ENCODE measurements at regions not wholly inside any gene's neighbourhood (a gene's known extent, or its start where the extent isn't known, plus 50 kb on each side); places are given as distances from the start of the nearest gene placed in this dataset.
A peak's percentile ranks its signal among the peaks of the same experiment; 100 is the strongest.

DNA sequence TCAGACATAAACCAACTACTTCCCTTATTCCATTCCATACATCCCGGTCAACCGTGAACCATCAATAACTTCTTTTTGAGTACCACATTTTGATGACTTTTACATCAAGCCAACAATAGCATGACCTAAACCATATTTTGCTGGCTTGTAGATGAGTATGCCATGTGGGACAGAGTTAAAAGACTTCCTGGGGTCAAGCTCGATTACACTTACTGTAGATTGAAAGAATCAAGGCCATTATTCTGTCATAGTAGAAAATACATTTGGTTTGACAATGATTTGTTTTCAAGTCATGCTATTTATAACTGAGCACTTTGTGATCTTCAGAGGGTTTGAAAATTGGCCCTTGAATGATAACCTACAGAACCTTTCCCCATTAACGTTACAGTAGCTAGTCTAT, 1086.9 kb upstream of the PCDH20 start:
- FAIRE-seq: no peak
- Histone ChIP-seq H3K27me3 (ENCODE audit: control insufficient read depth, insufficient read depth, low read length) (no peaks in the 10 kb centered on the region), H3K4me3 (ENCODE audit: low read depth, low read length) (no peak overlapping the region), H3K36me3 (ENCODE audit: control insufficient read depth, insufficient read depth, low read length) (no peaks in the 10 kb centered on the region)
- TF ChIP-seq, protein P1, sequence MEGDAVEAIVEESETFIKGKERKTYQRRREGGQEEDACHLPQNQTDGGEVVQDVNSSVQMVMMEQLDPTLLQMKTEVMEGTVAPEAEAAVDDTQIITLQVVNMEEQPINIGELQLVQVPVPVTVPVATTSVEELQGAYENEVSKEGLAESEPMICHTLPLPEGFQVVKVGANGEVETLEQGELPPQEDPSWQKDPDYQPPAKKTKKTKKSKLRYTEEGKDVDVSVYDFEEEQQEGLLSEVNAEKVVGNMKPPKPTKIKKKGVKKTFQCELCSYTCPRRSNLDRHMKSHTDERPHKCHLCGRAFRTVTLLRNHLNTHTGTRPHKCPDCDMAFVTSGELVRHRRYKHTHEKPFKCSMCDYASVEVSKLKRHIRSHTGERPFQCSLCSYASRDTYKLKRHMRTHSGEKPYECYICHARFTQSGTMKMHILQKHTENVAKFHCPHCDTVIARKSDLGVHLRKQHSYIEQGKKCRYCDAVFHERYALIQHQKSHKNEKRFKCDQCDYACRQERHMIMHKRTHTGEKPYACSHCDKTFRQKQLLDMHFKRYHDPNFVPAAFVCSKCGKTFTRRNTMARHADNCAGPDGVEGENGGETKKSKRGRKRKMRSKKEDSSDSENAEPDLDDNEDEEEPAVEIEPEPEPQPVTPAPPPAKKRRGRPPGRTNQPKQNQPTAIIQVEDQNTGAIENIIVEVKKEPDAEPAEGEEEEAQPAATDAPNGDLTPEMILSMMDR (IDR thresholded peaks at IDR 0.05; ENCODE audit: insufficient read depth, low read length, severe bottlenecking): no peak
- no peak for DNase-seq (ENCODE audit: low read depth)

DNA sequence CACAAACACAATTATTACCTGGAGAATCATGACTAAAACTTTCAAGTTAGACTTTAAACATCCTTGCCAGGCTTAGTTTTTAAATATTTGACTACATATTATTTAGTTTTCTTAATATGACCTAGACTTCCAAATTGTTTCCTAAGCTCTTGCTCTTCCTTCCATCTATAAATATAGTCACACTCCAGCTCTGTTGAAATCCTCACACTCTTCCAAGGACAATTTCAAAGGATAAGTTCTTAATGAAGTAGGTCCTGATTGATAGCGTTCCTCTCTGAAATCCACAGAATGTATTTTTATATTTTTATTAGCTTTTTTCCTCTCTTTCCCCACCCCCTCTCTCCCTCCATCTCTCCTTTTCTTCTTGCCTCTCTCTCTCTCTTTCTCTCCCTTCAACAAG, 1074.1 kb upstream of the PCDH20 start:
- TF ChIP-seq, protein P1 (IDR thresholded peaks at IDR 0.05; ENCODE audit: insufficient read depth, low read length, severe bottlenecking): no peak

DNA sequence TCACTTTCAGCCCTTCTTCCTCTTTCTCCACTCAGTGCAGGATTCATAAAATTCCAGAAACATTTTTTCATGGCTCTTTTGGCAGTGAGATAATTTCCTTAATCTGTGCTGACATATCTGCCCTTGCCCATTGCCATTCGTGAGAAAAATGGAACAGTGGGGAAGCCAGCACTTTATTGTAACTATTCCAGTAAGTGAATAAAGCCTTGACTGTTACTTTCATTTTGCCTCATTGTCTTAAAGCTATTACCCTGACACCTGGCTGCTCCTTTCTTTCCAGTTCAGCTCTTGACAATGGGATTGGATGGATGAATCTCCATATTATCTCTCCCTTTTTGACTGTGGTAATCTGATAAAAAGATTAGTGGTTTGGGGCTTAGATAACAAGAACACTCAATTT, 1068.1 kb upstream of the PCDH20 start:
- Histone ChIP-seq H3K4me3 (ENCODE audit: low read depth, low read length) (no peak overlapping the region), H3K27me3 (ENCODE audit: control insufficient read depth, insufficient read depth, low read length) (no peaks in the 10 kb centered on the region), H3K36me3 (ENCODE audit: control insufficient read depth, insufficient read depth, low read length) (no peaks in the 10 kb centered on the region)
- FAIRE-seq (no peak), DNase-seq (ENCODE audit: low read depth) (no peak)
- TF ChIP-seq, protein P1 (IDR thresholded peaks at IDR 0.05; ENCODE audit: insufficient read depth, low read length, severe bottlenecking): no peak

More for the DNA sequence above, 1074.1 kb upstream of the PCDH20 start:
- DNase-seq (ENCODE audit: low read depth): no peak
- no peak overlapping the region for H3K4me3 ChIP-seq (ENCODE audit: low read depth, low read length)
- no peaks in the 10 kb centered on the region for H3K27me3 ChIP-seq (ENCODE audit: control insufficient read depth, insufficient read depth, low read length)
- H3K36me3 ChIP-seq (ENCODE audit: control insufficient read depth, insufficient read depth, low read length): no peaks in the 10 kb centered on the region
- FAIRE-seq: no peak

DNA sequence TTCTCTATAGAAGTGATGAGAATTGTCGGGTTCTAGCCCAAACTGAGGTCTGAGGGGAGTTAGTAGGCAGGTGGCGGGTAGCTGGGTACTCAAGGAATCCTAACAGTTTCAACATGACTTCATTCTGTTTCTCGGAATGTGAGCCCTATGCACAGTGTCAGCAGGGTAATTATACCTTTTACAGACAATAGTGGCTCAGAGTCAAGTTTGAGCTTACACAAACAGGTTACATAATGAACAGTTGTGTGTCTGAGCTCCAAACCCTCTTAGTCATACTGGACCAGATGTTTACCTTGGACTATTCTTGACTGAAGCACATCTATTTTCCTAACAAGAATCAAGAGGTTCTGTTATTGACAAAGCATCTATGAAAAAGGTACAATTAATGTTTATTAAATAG, 1066.7 kb upstream of the PCDH20 start:
- FAIRE-seq (no peak), DNase-seq (ENCODE audit: low read depth) (peak; percentile 4)
- Histone ChIP-seq H3K4me3 (ENCODE audit: low read depth, low read length) (no peak overlapping the region), H3K36me3 (ENCODE audit: control insufficient read depth, insufficient read depth, low read length) (no peaks in the 10 kb centered on the region), H3K27me3 (ENCODE audit: control insufficient read depth, insufficient read depth, low read length) (no peaks in the 10 kb centered on the region)
- TF ChIP-seq, protein P1 (IDR thresholded peaks at IDR 0.05; ENCODE audit: insufficient read depth, low read length, severe bottlenecking): no peak

DNA sequence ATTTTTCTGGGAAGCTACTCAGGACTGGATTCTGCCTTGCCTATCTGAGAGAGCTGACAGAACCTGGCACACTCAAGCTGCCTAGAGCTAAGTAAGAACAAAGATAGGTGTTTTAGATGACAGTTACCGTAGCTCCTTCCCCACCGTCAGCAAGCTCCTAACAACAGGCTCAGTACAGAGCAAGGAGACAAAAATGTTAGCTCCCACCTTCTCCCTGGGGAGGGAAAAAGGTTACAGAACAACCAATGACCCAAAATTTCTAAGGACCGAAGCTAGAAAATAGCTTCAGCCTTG, 1058.2 kb upstream of the PCDH20 start:
- Histone ChIP-seq H3K27me3 (ENCODE audit: control insufficient read depth, insufficient read depth, low read length) (no peaks in the 10 kb centered on the region), H3K4me3 (ENCODE audit: low read depth, low read length) (no peak overlapping the region), H3K36me3 (ENCODE audit: control insufficient read depth, insufficient read depth, low read length) (no peaks in the 10 kb centered on the region)
- TF ChIP-seq, protein P1 (IDR thresholded peaks at IDR 0.05; ENCODE audit: insufficient read depth, low read length, severe bottlenecking): no peak
- FAIRE-seq: no peak
- DNase-seq (ENCODE audit: low read depth): no peak

DNA sequence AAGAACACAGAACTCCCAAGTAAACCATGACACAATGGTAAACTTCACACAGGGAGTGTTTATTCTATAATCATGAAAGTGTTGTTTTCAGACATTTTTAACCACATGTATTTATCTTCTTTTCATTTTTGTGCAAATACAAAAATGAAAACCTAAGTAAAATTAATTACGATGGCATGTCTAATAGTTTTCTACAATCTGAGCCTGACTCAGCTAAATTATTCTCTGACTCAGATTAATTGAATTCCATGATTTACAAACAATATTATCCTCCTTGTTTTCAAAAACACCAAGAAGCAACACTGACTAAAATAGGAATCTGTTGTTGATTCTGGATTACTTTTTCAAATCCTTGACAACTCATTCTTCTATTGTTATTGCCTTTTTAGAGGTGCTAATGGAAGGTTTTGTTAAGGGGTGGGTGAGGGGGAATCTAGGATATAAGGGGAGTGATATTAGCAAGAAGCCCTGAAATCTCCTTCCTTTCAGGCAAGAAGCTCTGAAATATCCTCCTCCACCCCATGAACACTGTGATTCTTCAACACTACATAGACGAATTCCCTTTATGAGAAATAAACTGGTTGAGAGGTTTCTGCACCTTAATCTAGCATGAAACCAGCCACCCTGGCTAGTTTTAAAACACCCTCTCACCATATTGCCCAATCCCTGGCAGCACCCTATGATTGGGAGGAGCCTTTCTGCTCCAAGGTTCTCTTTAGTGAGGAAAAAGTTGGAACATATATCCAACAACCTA, 1057.7 kb upstream of the PCDH20 start:
- Histone ChIP-seq H3K4me3 (ENCODE audit: low read depth, low read length) (no peak overlapping the region), H3K27me3 (ENCODE audit: control insufficient read depth, insufficient read depth, low read length) (no peaks in the 10 kb centered on the region), H3K36me3 (ENCODE audit: control insufficient read depth, insufficient read depth, low read length) (no peaks in the 10 kb centered on the region)
- FAIRE-seq (no peak), DNase-seq (ENCODE audit: low read depth) (no peak)
- TF ChIP-seq, protein P1 (IDR thresholded peaks at IDR 0.05; ENCODE audit: insufficient read depth, low read length, severe bottlenecking): no peak
